GM03348 (cell line): ENCODE measurements at regions not wholly inside any gene's neighbourhood (a gene's known extent, or its start where the extent isn't known, plus 50 kb on each side); places are given as distances from the start of the nearest gene placed in this dataset.

ENCODE experiments used
- DNase-seq: peaks from one replicate; pipeline ENCODE4 v3.0.0; 2012; ENCODE audit warnings: low spot score

DNA sequence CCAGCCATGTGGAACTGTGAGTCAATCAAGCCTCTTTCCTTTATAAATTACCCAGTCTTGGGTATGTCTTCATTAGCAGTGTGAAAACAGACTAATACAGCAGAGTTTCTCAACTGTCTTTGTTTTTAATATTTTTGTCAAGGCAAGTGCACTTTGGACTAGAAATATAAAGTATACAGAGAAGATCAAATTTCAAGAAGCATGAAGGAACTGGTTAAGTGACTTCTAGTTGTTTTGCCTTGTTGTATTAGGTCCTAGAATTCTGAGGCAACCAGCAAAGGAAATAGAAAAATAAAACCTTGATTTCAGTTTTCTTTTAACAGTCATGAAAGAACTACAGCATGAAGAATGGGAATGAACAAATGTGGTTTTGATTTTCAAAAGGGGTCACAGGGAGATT, 131.1 kb upstream of the PTGFR start:
- no peak for DNase-seq

DNA sequence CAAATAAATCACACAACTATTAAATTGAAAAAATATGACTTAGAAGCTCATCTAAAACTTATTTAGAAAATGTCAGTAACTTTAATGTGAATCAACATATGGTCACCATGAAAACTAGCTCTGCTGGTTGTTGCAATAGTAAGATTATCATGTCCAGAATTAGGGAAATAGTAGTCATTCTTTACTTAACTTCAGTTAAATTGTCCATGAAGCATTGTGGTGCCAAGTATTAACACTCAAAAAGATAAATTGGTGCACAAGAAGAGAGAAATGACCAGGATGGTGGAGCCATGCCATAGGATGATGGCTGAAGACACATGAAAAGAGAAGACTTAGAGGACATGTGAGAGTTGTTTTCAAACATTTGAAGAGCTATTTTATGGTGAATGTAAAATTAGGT, 130.2 kb upstream of the PTGFR start:
- DNase-seq: no peak

DNA sequence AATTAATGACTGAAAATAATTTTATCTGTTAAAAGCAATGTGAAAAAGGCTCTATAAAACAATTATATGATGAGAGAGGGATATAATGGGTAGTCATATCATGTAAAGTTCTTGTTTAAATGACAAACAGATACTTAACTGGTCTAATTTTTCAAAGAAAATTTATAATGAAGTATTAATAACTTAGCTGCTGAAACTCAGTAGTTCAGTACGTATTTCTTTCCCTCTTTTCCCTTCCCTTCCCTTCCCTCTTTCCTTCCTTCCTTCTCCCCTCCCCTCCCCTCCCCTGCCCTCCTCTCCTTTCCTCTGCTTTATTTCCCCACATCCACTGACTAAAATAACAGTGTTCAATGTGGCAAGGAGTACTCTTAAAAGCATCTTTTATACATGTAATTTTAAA, 123.1 kb upstream of the PTGFR start:
- DNase-seq: no peak

DNA sequence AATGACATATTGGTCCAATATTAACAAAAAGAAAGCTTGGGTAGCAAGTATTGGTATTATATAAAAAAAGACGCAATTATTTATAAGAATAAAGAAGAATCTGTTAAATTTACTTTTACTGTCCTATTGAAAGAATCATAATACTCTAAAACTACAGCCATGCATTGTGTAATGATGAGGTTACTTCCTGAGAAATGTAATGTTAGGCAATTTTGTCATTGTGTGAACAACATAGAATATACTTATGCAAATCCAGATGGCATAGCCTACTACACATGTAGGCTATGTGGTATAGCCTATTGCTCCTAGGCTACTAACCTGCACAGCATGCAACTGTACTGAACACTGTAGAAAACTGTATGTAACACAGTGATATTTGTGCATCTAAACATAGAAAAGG, 121.2 kb upstream of the PTGFR start:
- DNase-seq: no peak

DNA sequence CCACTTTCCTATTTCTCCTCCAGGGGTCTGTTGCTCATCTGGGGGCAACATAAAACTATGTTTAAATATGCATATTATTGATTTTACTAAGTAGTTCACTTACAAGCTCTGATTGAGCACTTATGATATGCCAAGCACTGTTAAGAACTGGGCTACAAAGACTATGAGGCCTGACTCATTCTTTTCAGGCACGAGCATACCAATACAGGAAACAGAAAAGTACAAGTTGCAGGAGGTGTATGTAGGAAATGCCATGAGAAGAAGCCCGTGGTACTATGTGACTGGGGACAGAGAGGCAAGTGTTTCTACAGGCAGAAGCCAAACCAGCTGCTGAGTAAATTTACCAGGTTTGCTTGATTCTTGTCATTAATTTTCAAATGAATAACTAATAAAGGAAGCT, 120.4 kb upstream of the PTGFR start:
- peak; percentile 22 for DNase-seq

DNA sequence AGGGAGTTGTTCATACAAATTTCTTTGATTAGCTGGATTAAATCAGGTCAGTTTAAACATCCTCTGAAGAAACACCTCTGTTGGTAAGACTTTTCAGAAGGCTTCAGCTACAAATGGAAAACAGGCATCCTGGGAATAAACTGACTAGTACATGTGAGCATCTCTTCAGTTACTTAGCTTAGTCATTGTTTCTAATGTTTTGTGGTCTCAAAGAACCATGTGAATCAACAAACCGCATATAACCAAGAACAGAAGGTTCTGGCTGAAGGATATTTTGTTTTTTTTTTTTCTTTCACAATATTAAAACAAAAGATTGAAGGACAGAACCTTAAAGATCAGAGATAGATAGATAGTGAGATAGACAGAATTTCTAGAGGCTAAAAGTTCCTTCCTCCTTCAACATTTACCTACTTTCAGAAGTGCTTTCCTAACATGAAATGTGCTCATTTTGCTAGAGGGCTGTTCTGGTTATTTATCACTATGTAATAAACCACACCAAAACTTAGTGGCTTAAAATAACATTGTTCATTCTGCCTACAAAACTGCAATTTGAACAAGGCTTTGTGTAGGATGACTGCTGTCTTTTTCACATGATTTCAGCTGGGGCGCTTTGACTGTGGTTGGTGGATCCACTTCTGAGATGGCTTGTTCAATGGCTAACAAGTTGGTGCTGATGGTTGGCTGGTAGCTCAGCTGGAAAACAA, 119.8 kb upstream of the PTGFR start:
- DNase-seq: peak; percentile 64

DNA sequence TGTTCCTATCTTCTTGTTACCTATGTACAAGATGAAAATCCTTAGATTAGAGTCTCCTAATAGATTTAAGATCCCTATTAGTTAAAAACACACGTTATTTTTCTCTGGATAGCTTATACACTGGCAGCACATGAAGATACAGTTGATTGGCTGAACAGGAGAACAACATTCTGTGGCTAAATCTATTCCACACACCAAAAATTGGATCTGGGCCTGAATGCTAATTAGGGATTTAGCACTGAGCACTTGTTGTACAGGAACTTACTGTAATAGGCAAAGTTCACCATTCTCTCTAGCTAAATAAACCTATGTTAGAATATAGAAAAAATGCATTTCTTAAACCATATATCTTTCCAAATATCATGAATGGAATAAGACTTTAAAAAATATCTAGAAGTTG, 117.1 kb upstream of the PTGFR start:
- no peak for DNase-seq

DNA sequence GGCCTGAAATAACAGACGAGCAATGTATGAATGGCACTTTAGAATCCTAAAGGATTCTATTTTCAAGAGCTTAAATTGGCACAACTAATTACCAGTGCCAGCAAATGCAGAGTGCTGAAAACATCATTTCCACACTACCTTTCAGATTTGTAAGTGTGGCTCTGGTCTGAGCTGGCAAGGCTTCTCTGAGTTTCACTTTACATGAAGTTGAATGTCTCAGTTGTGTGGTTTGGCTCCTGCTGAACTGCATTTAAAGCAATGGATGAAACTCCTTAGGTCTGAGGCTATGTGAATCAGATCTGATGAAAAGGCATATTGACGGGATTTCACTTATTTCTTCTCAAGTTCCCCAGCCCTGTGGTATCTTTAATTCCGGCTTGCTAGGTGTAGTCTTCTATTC, 114.8 kb upstream of the PTGFR start:
- peak; percentile 21 for DNase-seq

DNA sequence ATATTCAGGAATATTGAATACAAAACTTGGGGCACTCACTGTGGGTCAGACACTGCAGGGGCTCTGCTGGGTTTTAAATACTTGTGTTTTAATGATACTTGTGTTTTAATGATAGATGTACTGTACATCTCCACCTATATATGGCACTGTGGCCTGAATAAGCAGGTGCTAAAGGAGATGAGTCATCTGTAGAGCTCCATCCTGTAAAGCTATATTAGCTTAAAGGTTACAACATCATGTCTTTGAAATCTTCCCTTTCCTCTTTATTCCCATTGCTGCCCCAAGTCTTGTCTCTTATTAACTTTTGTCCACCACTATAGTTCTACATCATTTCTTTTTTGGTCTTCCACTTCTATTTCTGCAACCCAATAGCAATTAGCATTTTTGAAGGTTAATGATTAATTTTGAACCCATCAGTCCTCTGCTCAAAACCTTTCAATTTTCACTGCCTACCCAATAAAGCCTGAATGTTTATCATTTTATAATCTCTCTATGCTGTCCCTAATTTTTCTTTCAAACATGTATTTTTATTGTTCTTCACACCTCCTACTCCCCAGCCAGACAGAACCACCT, 113.3 kb upstream of the PTGFR start:
- no peak for DNase-seq

DNA sequence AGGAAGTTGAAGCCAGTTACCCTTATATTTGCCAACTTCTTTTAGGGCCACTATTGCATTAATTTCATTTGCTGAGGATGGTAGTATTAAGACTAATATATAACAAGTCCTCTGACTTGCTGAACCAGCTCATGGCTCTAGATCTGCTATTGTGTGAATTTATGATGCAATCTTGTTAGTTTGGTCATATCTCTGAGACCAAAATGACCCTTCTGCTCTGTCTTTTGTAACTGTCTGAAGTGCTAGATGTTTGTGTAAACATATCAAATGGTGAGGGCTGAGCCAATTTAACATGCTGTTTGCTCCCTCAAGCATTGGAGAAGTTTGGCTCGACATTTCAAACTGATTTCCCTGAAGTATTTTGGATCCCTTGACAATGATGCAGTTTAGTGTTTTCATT, 106.9 kb upstream of the PTGFR start:
- DNase-seq: no peak

DNA sequence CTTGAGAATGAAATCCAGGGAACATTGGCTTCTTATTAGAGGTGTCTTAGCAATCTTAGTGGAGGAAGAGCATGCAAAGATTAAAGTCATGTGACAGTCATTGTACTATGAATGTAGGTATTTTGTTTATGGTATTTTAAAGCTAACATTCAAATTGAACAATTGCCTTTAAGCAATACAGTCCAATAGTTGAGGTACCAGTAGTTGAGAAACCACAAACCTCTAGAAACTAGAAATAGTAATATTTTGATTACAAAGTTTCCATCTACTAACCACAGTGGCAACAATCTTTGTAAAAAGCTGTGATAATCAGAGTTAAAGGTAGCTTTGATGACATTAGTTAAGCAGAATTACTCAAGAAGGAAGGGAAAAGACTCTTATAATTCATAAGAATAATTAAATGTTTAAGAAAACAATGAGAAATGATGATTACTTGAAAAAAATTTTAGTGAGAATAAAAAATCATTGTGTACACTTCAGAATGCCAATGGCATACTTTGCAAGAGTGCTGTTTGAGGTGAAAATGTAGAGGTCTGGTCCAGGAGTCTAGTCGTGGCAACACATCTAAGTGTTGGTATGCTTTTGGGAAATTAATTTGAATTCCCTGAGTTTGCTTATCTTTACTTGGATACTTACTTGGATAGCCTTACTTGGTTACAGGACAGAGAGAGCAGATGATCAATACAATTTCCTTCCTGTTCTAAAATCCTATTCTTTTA, 104.9 kb upstream of the PTGFR start:
- no peak for DNase-seq

DNA sequence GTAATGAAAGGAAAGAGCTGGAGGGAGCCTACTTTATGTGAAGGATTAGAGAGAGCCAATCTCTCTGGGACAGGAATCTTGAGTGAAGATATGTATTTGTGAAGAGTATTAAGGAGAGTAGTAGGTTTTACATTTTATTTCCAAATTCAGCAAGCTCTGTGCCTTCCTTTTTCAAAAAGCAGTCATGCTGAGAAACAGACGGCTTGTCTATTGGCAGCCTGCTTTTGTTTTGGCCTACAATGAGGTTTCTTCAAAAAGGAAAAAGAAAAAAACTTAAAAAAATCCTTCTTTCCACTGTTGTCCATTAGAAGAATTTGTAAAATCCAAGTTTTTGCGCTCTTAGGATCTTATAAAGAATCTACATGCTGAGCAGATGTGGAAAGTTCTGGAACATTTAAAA, 103.6 kb upstream of the PTGFR start:
- DNase-seq: no peak

DNA sequence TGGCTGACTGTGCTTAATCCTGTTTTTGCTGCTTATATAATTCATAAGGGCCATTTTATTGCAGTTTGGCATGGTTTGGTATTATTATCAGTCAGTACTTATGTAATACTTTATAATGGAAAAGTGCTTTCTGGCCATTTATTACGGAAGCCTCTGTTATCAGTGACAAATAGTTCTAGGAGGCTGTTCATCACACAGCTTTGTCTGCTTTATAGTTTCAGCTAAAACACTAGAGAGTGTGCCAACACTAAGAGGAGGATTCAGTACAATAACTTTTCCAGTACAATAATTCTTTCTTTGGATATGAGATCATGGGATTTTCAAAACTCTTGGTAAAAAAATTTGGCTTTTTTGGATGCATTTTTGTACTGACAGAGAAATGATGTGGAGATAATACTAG, 102.9 kb upstream of the PTGFR start:
- peak; percentile 21 for DNase-seq

DNA sequence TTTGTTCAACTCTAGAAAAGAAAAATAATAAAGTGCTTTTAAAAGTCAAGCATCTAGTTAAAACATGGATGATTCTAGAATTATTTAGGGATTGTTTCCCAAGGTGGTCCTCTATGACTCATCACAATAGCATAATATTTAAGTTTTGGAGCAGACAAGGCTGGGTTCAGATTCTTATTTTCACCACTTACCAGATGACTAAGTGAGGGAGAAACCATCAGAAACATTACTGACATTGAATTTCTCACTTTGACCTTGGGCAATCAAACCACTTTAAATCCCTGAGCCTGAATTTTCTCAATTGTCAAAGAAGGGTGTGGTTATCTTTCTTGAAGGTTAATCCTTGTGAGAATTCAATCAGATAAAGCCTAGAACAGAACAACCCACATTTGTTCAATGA, 102.5 kb upstream of the PTGFR start:
- DNase-seq: no peak

DNA sequence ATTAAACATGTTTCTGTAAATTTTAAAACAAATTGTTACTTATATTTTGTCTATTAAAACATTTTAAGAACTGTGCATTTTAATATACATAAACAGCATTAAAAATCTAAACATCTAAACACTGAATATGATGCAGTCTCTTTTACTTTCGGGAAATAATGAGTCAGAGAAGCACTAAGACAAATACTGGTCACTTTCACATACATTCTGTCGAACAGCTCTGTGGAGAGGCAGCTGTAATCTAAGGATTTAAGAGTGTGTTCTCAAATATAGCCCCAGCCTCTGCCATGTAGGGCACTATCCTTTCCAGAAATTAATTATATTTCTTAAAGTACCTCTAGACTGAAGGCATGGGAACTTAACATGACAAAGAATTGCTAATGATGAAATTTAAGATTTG, 89.6 kb upstream of the PTGFR start:
- DNase-seq: no peak

DNA sequence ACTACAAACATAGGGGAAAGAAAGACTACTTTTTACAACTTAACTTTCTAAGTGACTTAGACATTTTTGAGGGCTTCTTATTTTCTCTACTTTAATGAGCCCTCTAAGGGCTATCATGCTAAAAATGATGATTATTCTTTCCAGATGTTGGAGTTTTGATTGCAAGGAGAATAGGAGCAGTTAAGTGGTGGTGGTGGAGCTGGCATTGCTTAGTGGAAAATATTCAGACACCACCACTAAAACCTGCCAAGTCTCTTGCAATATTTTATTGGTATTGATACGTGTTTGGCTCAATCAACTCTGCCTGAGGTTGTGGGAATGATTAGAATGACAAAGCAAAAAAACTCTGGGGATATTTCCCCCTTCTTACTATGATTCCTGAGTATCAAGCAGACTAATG, 82.6 kb upstream of the PTGFR start:
- peak; percentile 37 for DNase-seq

DNA sequence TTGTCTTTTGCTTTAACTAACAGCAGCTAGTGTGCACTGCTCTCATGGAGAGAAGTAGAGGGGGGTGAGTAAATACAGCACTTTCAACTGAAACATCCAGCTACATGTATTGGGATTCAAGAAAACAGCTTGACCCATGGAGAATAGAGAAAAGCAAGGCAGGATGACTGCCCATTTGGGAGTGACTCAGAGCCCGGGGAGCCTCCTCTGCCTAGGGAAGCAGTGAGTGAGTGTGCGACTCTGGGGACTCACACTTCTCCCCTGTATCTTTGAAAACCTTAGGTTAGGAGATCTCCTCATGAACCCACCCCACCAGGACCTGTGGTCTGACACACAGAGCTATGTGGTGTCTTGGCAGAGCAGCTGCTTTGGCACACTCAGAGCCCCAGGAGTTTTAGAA, 82.0 kb upstream of the PTGFR start:
- peak; percentile 48 for DNase-seq

DNA sequence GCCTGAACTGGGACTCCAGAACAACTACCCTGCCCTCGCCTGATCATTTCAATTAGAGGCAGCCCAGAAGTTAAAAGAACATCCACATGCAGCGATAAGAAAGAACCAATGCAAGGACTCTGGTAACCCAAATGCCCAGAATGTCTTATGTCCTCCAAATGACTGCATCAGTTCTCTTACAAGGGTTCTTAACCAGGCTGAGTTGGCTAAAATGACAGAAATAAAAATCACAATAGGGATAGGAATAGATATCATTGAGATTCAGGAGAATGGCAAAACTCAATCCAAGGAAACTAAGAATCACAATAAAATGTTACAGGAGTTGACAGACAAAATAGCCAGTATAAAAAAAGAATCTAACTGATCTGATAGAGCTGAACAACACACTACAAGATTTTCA, 80.1 kb upstream of the PTGFR start:
- DNase-seq: no peak

DNA sequence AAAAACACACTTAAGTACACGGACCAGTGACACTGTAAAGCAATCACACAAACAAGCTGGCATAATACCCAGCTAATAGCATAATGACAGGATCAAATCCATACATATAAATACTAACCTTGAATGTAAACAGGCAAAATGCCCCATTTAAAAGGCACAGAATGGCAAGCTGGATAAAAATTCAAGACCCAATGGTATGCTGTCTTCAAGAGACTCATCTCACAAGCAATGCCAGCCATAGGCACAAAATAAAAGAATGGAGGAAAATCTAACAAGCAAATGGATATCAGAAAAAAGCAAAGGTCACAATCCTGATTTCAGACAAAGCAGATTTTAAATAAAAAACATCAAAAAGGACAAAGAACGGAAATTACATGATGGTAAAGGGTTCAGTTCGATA, 79.1 kb upstream of the PTGFR start:
- DNase-seq: no peak

DNA sequence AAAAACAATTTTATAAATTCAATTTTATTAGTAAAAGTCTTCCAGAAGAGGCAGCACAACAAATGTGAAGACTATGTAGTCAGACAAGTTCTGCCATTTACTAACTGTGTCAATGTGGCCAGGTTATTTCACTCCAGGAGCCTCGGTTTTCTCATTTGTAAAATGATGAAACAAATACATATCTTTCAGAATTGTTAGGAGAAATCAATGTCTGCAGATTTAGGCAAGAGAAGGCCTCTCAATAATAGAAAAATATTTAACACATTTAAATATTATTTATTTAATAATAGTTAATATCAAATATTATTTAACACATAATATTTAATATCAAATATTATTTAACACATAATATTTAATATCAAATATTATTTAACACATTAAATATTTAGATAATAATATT, 75.6 kb upstream of the PTGFR start:
- no peak for DNase-seq

DNA sequence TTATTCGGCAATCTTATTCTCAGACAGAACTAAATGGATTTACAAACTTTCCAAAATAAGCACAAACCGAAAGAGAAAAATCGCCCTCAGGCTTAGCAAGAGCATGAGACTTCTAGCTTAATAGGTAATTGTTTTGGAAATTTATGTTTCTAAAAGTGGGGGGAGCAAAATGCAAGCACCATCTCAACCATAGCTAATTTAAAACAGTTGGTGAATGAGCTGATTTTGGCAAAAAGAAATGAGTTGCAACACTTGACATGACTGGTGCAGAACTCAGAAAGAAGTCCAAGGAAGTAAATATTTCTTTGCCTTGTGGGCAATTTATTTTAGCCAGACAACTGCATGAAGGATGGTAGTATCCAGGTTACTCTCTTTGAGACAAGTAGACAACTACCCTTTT, 71.5 kb upstream of the PTGFR start:
- DNase-seq: peak; percentile 51

DNA sequence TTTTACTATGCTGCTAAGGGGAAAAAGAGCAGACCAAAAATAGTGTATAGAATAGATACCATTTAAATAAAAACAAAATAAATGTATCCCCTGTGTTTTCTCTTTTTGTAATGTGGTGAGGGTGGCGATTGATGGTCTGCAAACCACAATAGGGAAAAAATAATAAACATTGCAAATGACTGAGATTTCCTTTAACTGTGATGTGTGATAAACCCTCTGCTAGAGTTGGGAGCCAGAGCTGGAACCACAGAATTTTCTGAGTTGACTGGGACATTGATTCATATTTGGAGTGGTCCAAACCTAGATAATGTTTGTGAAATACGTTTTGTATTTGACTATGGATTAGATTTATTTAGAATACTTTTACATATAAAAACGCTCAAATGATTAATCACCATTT, 70.6 kb upstream of the PTGFR start:
- no peak for DNase-seq

DNA sequence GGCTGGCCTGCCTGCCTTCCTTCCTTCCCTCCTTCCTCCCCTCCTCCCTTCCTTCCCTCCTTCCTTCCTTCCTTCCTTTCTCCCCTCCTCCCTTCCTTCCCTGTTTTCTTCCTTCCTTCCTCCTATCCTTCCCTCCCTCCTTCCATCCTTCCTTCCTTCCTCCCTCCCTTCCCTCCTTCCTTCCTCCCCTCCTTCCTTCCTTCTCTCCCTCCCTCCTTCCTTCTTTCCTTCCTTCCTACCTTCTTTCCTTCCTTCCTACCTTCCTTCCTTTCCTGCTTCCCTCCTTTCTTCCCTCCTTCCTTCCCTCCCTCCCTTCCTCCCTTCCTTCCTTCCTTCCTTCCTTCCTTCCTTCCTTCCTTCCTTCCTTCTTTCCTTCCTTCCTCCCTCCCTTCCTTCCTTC, 70.1 kb upstream of the PTGFR start:
- DNase-seq: no peak

DNA sequence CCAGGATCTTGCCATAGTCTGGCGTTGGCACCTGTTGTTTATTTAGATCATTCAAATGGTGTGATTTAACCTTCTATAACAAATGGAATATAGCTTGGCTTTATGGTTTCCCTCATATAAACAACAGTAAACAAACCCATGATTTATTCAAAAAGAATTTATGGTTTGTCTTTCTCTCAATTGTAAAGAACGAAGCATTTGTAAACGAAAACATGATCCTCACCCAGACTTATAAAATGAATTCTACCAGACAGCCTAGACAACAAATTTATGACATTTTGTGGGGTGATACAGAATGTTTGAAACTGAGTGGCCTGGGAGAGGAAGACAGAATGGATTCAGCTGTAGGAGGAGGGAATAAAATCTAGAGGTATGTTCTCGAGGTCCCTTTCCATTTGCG, 66.1 kb upstream of the PTGFR start:
- no peak for DNase-seq
